Activated CD4-positive, alpha-beta T cell treated with anti-CD3 and anti-CD28 coated beads, Interleukin-2, amount 50 U/mL, for 16 hours (primary cell): ENCODE measurements at regions not wholly inside any gene's neighbourhood (a gene's known extent, or its start where the extent isn't known, plus 50 kb on each side); places are given as distances from the start of the nearest gene placed in this dataset.
"Not testable (repeated sequence)": the region's sequence is repeated elsewhere in the genome, so short reads cannot be mapped to it uniquely, and the experiment has no call there.

Experiments used
- DNase-seq: peaks from one replicate; pipeline ENCODE4 v3.0.0-alpha.2; 2020

DNA sequence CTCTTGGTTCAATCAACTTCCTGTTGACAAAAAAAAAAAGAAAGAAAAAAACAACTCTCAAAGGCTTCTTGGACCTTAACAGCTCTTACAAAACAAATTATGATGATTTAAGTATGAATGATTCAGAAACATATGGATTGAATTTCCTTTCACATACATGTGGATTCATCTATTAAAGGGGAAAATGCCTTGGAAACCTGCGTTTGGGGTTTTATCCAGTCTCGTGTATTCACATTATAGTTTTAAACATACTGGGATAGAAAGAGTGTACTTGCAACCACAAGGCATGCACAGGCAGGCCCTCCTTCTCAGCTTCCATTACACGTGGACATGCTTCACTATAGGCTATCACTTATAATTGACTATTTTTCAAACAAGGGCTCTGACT is 286.7 kb downstream of the INHBA start:
- no peak for DNase-seq

GRCh38 chr7:41415471-41416207 is 287.3 kb downstream of the INHBA start:
- no peak for DNase-seq

- DNase-seq = no peak
Measured at GRCh38 chr7:41415051-41415450, 287.8 kb downstream of the INHBA start.

DNA sequence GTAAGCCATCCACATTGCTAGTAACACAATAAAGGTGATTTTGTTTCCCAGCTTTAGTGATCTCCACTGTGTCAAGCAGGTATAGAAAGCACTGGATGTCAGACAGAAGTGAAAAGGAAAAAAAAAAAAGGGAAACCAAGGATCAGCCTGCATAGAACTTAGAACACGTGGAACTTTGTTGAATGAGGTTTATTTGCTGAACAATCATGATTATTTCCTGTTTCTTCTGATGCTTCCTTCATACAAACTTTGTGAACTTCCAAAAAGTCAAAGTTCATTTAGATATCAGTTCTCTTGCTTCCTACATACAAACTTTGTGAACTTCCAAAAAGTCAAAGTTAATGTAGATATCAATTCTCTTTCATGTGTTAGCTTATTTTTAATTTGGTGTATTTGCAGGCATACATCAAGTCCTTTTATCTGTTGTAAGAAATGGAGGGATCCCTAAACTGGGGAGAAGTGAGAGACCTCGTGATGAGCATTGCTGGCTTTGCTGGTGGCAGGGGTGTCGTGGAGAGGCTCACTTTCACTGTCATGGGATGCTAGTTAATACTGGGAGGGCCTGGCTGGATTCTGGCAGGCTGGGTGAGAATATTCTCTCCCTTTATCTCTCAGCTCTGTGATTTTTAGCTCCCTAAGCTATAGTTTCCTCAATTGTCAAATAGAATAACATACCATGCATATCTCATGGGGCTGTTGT is 298.4 kb downstream of the INHBA start:
- no peak for DNase-seq

DNA sequence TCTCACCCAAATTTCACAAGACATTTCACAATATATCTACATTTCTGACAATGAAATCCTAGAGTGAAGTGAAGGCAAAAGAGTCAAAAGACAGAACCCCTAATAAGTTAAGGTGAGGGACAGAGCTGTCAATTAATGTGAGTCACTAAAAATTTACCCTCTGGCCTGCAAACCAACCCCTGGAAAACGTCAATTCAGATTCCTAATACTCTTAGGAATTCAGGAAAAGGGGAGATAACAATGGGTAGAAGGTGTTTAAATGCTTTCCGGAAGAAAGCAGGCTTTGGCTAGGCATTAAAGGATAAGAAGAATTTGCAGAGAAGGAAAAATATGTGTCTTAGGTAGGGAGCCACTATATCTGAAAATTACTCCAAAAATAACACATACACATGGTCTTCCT is 299.6 kb downstream of the INHBA start:
- DNase-seq = no peak

DNA sequence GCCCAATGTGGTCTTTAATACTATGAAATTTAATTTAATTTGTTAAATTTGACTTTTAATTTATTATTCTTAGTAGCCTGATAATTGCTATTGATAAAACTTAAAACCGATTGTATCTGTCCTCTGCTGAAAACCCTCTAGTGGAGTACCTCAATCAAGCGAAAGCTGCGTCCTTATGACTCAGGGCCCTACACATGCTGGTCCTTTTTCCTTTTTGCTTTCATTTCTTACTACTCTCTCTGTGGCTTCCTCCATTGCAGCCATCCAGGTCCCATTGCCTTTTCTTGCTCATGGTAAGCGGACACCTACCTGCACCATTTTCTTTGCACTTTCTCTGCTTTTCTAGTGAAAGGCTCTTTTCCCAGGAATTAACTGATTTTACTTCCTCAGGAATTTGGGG is 301.1 kb downstream of the INHBA start:
- DNase-seq = no peak

GRCh38 chr7:41399171-41399570 is 303.7 kb downstream of the INHBA start:
- no peak for DNase-seq

GRCh38 chr7:41391818-41392217 is 311.1 kb downstream of the INHBA start:
- DNase-seq = no peak

GRCh38 chr7:41388933-41389332 is 314.0 kb downstream of the INHBA start:
- DNase-seq = not testable (repeated sequence)

DNA sequence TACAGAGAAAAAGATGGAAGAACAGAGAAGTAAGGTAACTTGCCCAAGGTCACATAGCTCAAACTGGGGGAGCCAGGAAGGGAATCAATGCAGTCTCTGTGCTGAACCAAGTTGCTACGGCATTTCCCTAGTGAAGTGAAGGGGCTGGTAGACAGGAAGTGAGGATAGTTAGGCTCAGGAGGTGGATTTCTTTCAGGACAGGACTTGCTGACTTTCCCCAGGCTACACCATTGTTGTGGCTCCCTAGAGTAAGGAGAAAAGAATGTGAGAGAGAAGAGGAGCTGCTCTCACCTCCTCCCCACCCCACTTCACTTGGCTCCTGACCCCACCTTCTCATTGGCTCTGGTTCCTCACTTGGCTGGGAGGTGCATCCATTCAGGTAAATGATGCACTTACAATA is 316.9 kb downstream of the INHBA start:
- no peak for DNase-seq

DNA sequence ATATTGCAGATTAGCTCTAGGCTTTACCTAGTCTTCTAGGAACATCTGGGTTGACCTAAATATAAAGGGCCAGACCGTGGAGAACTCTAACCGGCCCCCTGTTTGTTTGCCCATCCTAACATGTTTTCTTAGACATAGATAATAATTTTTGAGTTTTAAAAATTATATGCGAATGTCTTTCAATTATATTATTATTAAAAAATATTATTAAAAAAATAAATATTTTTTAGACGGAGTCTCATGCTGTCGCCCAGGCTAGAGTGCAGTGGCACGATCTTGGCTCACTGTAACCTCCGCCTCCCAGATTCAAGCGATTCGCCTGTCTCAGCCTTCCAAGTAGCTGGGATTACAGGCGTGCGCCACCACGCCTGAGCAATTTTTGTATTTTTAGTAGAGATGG is 318.5 kb downstream of the INHBA start:
- no peak for DNase-seq

DNA sequence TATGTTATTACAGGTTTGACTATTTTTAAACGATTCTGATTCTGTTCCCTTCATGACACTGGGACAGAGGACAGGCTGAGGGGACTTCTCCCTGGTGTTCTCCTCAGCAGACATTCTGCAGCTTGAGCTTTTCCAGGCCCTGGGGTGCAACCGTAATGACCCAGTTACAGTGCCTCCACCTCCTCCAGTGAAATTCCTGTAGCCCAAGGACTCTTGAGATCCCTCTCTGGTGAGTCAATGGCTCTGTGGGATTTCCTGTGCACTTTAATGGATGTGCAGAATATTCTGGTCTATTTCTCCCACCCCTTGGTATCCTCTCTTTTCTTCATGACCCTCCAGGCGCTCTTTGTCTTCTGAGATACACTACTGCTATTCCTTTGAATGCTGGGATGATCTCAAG is 319.3 kb downstream of the INHBA start:
- DNase-seq = no peak

- DNase-seq = no peak
Measured at GRCh38 chr7:41378156-41378555, 324.7 kb downstream of the INHBA start.

GRCh38 chr7:41375582-41375981 is 327.3 kb downstream of the INHBA start:
- DNase-seq = no peak

GRCh38 chr7:41374150-41374848 is 328.6 kb downstream of the INHBA start:
- DNase-seq = no peak

DNA sequence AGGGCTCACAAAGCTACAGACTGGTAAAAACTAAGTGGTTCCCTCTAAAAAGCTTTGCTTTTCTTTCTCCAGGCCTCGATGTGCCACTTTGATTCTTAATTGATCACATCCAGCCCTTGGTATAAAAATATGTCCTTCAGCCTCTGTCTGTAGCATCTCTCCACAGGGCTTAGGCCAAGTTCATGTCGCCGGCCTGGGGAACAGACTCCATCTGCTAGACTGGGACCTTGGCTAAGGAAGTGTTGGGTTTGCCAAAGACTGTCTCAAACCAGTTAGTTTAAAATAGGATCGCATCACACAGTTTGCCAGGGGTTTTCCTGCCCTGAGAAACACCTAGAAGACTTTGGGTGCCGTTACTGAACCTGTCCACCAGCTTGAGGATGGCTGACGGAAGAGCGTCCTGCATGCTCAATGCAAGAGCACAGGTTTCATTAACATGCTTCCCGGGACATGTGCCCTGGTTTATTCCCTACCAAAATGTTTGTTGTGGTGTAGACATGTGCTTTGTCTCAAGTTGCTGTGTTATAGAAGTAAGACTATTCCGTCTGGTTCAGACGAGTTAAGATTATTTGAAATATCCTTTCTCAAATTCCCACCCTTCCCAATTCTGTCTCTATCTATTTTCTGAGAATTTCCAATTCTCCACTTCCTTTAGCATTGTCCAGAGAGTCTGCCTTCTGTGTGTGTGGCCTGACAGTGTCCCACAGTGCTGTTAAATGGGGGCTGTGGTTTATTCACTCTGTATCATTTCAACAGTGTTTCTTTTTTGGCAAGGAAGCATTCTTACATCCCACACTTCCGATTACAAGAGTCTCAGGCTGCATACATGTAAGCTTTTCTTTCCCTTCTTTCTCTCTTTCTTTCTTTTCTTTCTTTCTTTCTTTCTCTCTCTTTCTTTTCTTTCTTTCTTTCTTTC is 334.7 kb downstream of the INHBA start:
- DNase-seq = no peak

DNA sequence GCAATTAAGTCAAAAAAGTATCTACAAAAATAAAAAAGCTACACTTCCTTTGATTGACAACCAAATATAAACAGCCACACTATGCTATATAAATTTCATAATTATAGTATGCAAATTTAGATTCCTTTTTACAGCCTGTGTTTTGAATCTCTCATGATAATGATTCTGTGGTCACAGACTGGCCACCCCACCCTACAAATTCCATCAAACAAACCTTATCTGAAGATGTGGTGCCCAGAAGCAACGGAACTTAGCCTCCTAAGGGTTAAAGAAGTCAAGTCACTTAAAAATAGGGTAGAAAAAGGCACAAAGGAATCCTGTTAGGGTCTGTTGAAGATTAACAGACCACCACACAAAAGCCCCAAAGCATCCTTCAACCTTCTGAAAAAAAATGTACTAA is 351.8 kb downstream of the INHBA start:
- DNase-seq = no peak

GRCh38 chr7:41346878-41347277 is 356.0 kb downstream of the INHBA start:
- DNase-seq = no peak

GRCh38 chr7:41339913-41340676 is 362.8 kb downstream of the INHBA start:
- no peak for DNase-seq

DNA sequence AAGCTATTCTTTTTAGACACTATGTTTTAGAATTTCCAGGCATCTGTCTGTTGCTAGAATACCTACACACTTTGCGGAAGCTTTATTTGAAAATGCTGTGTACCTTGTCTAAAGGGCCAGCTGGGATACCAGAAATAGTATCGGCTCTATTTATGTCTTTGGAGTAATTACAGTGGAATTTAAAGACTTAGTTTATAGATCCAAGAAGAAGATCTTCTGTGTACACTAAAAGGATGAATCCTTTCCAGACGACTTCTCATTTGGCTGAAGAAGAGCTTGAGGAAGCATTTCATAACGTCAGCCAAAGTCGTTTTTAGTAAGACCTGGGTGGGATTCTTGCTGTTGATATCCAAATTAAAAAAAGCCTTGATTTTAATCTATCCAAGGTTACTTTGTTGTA is 365.9 kb downstream of the INHBA start:
- no peak for DNase-seq

GRCh38 chr7:41336455-41336952 is 366.4 kb downstream of the INHBA start:
- no peak for DNase-seq
